H1 (cell line): ENCODE measurements at regions not wholly inside any gene's neighbourhood (a gene's known extent, or its start where the extent isn't known, plus 50 kb on each side); places are given as distances from the start of the nearest gene placed in this dataset.

Source experiments
- CTCF ChIA-PET: fragments of 300-600 bp; sonication (Branson Sonifier 250); formaldehyde crosslinking; loops from one replicate; lab custom pipeline; 2021; ENCODE audit not compliant: partially characterized antibody; lab: Charles Lee
- POLR2A ChIA-PET: fragments of 300-600 bp; sonication (Branson Sonifier 250); formaldehyde crosslinking; loops from one replicate; lab custom pipeline; 2021; ENCODE audit warnings: inconsistent platforms; ENCODE audit not compliant: partially characterized antibody; lab: Charles Lee
- DNase-seq, 2 experiments: peaks; one replicate each; pipeline versions ENCODE4 v3.0.0 to v3.0.0-alpha.2; 2010 to 2022; ENCODE audit warnings: low spot score in 2 of 2, low read depth in 1 of 2, mixed read lengths in 1 of 2
- FAIRE-seq: peaks from 2 replicates; lab custom pipeline; 2011; peaks lifted over from hg19 to GRCh38; lab: Jason Lieb, UNC
- H2AFZ ChIP-seq: 2 replicates; pipeline ENCODE4 v1.8.1; 2012; ENCODE audit warnings: low read length, inconsistent platforms
- H2AK5ac ChIP-seq: 2 replicates; pipeline ENCODE4 v1.6.1; 2013; ENCODE audit warnings: low read depth, low read length
- H2BK120ac ChIP-seq: replicated peaks from 2 replicates; pipeline ENCODE3; 2013; ENCODE audit warnings: low read depth, low read length, inconsistent platforms
- H2BK12ac ChIP-seq: 2 replicates; pipeline ENCODE4 v1.6.1; 2013; ENCODE audit warnings: low read depth, low read length
- H2BK15ac ChIP-seq: 2 replicates; pipeline ENCODE4 v1.6.1; 2013; ENCODE audit warnings: low read length
- H2BK20ac ChIP-seq: 2 replicates; pipeline ENCODE4 v1.6.1; 2013; ENCODE audit warnings: low read length
- H2BK5ac ChIP-seq: 2 replicates; pipeline ENCODE4 v1.6.1; 2013; ENCODE audit warnings: low read depth, low read length
- H3K14ac ChIP-seq: 2 replicates; pipeline ENCODE4 v1.6.1; 2013; ENCODE audit warnings: inconsistent platforms; ENCODE audit not compliant: insufficient read length
- H3K18ac ChIP-seq: 2 replicates; pipeline ENCODE4 v1.6.1; 2013; ENCODE audit warnings: low read length; ENCODE audit errors: extremely low read depth
- H3K23ac ChIP-seq: 2 replicates; pipeline ENCODE4 v1.6.1; 2013; ENCODE audit warnings: inconsistent platforms; ENCODE audit not compliant: insufficient read length
- H3K23me2 ChIP-seq: 2 replicates; pipeline ENCODE4 v1.6.1; 2013; ENCODE audit warnings: low read depth, low read length
- H3K27ac ChIP-seq: 2 replicates; pipeline ENCODE4 v1.6.1; 2011; ENCODE audit warnings: low read depth, low read length, inconsistent platforms
- H3K27me3 ChIP-seq, 4 experiments: replicated peaks in 1 of 4; 1 replicate in 1 of 4; 2 replicates in 3 of 4; pipeline versions ENCODE4 v1.6.1 to v1.8.1; 2011 to 2013; ENCODE audit warnings: low read length in 3 of 4, mild to moderate bottlenecking in 3 of 4, inconsistent platforms in 2 of 4, mixed read lengths in 2 of 4, moderate library complexity in 1 of 4; ENCODE audit not compliant: control insufficient read depth in 3 of 4, insufficient read depth in 3 of 4; ENCODE audit errors: extremely low read depth in 1 of 4
- H3K36me3 ChIP-seq, 4 experiments: 2 replicates each; pipeline versions ENCODE4 v1.6.1 to v1.8.1; 2011 to 2013; ENCODE audit warnings: mild to moderate bottlenecking in 4 of 4, low read length in 3 of 4, moderate library complexity in 2 of 4, control low read depth in 1 of 4, inconsistent platforms in 1 of 4; ENCODE audit not compliant: insufficient read depth in 4 of 4, control insufficient read depth in 2 of 4
- H3K4ac ChIP-seq: replicated peaks from 2 replicates; pipeline ENCODE3; 2013; ENCODE audit warnings: low read length, low read depth, mixed read lengths, inconsistent platforms; ENCODE audit not compliant: insufficient read length
- H3K4me1 ChIP-seq, 4 experiments: replicated peaks in 1 of 4; 1 replicate in 1 of 4; 2 replicates in 3 of 4; pipeline versions ENCODE4 v1.6.1 to v1.8.1; 2011 to 2013; ENCODE audit warnings: low read length in 3 of 4, inconsistent platforms in 2 of 4, mixed read lengths in 1 of 4; ENCODE audit not compliant: insufficient read depth in 4 of 4, control insufficient read depth in 3 of 4
- H3K4me2 ChIP-seq, 2 experiments: 2 replicates each; pipeline versions ENCODE4 v1.6.1 to v1.8.1; 2011 to 2013; ENCODE audit warnings: low read depth in 2 of 2, low read length in 2 of 2, control low read depth in 1 of 2, inconsistent platforms in 1 of 2, mild to moderate bottlenecking in 1 of 2; ENCODE audit not compliant: insufficient read depth in 1 of 2
- H3K4me3 ChIP-seq, 4 experiments: fragments of 200-600, 300-600 bp in 1 of 4; sonication (generic), shearing (Covaris generic), sonication (Bioruptor Twin) in 1 of 4; 2 replicates each; pipeline versions ENCODE4 v1.5.1 to v1.8.1; 2011 to 2016; ENCODE audit warnings: low read length in 4 of 4, low read depth in 3 of 4, control low read depth in 2 of 4, inconsistent platforms in 2 of 4, mild to moderate bottlenecking in 2 of 4, mixed read lengths in 1 of 4, moderate library complexity in 1 of 4; ENCODE audit not compliant: insufficient read depth in 2 of 4; ENCODE audit errors: extremely low read depth in 1 of 4
- H3K56ac ChIP-seq: replicated peaks from 2 replicates; pipeline ENCODE3; 2013; ENCODE audit warnings: low read depth, mild to moderate bottlenecking, mixed read lengths, low read length, inconsistent platforms; ENCODE audit not compliant: insufficient read length
- H3K79me1 ChIP-seq: 2 replicates; pipeline ENCODE4 v1.6.1; 2013; ENCODE audit warnings: low read depth, low read length, control low read depth
- H3K79me2 ChIP-seq, 2 experiments: 2 replicates each; pipeline versions ENCODE4 v1.6.1 to v1.8.1; 2012 to 2013; ENCODE audit warnings: low read length in 2 of 2, mild to moderate bottlenecking in 2 of 2, inconsistent platforms in 1 of 2; ENCODE audit not compliant: insufficient read depth in 2 of 2, control insufficient read depth in 1 of 2
- H3K9ac ChIP-seq, 4 experiments: replicated peaks in 1 of 4; 1 replicate in 1 of 4; 2 replicates in 3 of 4; pipeline versions ENCODE4 v1.6.1 to v1.8.1; 2011 to 2013; ENCODE audit warnings: low read depth in 3 of 4, low read length in 3 of 4, control low read depth in 2 of 4, mild to moderate bottlenecking in 2 of 4, moderate library complexity in 2 of 4, inconsistent platforms in 1 of 4; ENCODE audit errors: extremely low read depth in 1 of 4
- H3K9me3 ChIP-seq, 2 experiments: 2 replicates each; pipeline versions ENCODE4 v1.6.1 to v1.8.1; 2012 to 2013; ENCODE audit warnings: mild to moderate bottlenecking in 2 of 2, moderate library complexity in 2 of 2, control low read depth in 1 of 2, inconsistent platforms in 1 of 2, low read depth in 1 of 2, low read length in 1 of 2, mixed read lengths in 1 of 2; ENCODE audit not compliant: insufficient read depth in 2 of 2
- H4K20me1 ChIP-seq, 2 experiments: replicated peaks in 1 of 2; 2 replicates each; pipeline versions ENCODE3 to v1.8.1; 2011 to 2013; ENCODE audit warnings: inconsistent platforms in 2 of 2, low read length in 2 of 2, mild to moderate bottlenecking in 1 of 2; ENCODE audit not compliant: insufficient read depth in 2 of 2, control insufficient read depth in 1 of 2
- H4K5ac ChIP-seq: 2 replicates; pipeline ENCODE4 v1.6.1; 2013; ENCODE audit warnings: low read length, low read depth, mixed read lengths, inconsistent platforms; ENCODE audit not compliant: insufficient read length
- H4K8ac ChIP-seq: 2 replicates; pipeline ENCODE4 v1.8.0; 2013; ENCODE audit warnings: mild to moderate bottlenecking, moderate library complexity, low read length, inconsistent platforms; ENCODE audit not compliant: insufficient read depth; ENCODE audit errors: extremely low read depth
- H4K91ac ChIP-seq: replicated peaks from 2 replicates; pipeline ENCODE3; 2013; ENCODE audit warnings: low read length, mixed read lengths, inconsistent platforms; ENCODE audit not compliant: insufficient read length
- ASH2L ChIP-seq: fragments of 200-600, 300-600 bp; sonication (generic); IDR thresholded peaks from one replicate; pipeline ENCODE4 v1.7.1; 2017; ENCODE audit warnings: low read length
- BACH1 ChIP-seq: IDR thresholded peaks from 2 replicates; pipeline ENCODE4 v1.6.1; 2012; ENCODE audit warnings: low read length, improper control_type of control experiment
- CBX8 ChIP-seq: fragments of 300-800, 300-1000 bp; sonication (generic); IDR thresholded peaks from 2 replicates; pipeline ENCODE4 v1.7.1; 2016; ENCODE audit warnings: low read depth, low read length, borderline replicate concordance
- CHD1 ChIP-seq: IDR thresholded peaks from 2 replicates; pipeline ENCODE4 v1.6.1; 2012; ENCODE audit warnings: low read depth, low read length, improper control_type of control experiment
- EGR1 ChIP-seq: IDR thresholded peaks from 2 replicates; pipeline ENCODE4 v1.6.1; 2011; ENCODE audit warnings: low read depth, low read length, borderline replicate concordance
- GABPA ChIP-seq: IDR thresholded peaks from 2 replicates; pipeline ENCODE4 v1.6.1; 2011; ENCODE audit warnings: mild to moderate bottlenecking, low read length, moderate library complexity, borderline replicate concordance; ENCODE audit not compliant: insufficient read depth
- RNF2 ChIP-seq: fragments of 200-900, 300-1000 bp; sonication (generic); IDR thresholded peaks from 2 replicates; pipeline ENCODE4 v1.7.1; 2016; ENCODE audit warnings: borderline replicate concordance, low read depth, mild to moderate bottlenecking, antibody characterized with exemption, low read length; ENCODE audit not compliant: poor library complexity, severe bottlenecking; ENCODE audit errors: missing control alignments
- RXRA ChIP-seq: IDR thresholded peaks from 2 replicates; pipeline ENCODE4 v1.6.1; 2011; ENCODE audit warnings: low read depth, mild to moderate bottlenecking, low read length, moderate library complexity; ENCODE audit not compliant: insufficient read depth
- TCF12 ChIP-seq: IDR thresholded peaks from 2 replicates; pipeline ENCODE4 v1.6.1; 2011; ENCODE audit warnings: low read depth, mild to moderate bottlenecking, low read length
- USF2 ChIP-seq: IDR thresholded peaks from 2 replicates; pipeline ENCODE4 v1.6.1; 2011; ENCODE audit warnings: low read length, improper control_type of control experiment
- YY1 ChIP-seq: IDR thresholded peaks from 2 replicates; pipeline ENCODE4 v1.6.1; 2011; ENCODE audit warnings: low read depth, mild to moderate bottlenecking, low read length
- WGBS, 2 experiments: shearing (Covaris generic) in 1 of 2; methylation state at CpG; one replicate each; pipeline versions ENCODE4 v1.1.6 to v1.1.7; 2013 to 2015; ENCODE audit warnings: low lambda C conversion rate in 2 of 2, mixed read lengths in 2 of 2, inconsistent platforms in 1 of 2, low coverage in 1 of 2, missing lambda C conversion rate in 1 of 2; ENCODE audit not compliant: insufficient replicate concordance in 2 of 2, insufficient coverage in 1 of 2, insufficient read length in 1 of 2; ENCODE audit errors: extremely low coverage in 1 of 2, missing lambda C conversion rate in 1 of 2; 5-methylcytosine and 5-hydroxymethylcytosine counted together

GRCh38 chr2:49487139-49487538, 332.8 kb upstream of the FSHR start:
- Histone ChIP-seq H3K23ac (no peak overlapping the region), H2AK5ac (no peak overlapping the region), H3K4ac (no peak overlapping the region), H3K23me2 (no peaks in the 10 kb centered on the region), H4K8ac (no peak overlapping the region), H3K79me2 (no peaks in the 10 kb centered on the region), H2BK120ac (no peak overlapping the region), H3K18ac (no peak overlapping the region), H4K20me1 (peaks cover 0 to 2% of the 10 kb centered on the region in 2 experiments), H3K36me3 (no peaks in the 10 kb centered on the region), H3K9ac (no peak overlapping the region), H2BK20ac (no peak overlapping the region), H3K4me3 (no peak overlapping the region), H3K9me3 (no peaks in the 10 kb centered on the region), H2BK15ac (no peak overlapping the region), H2AFZ (no peak overlapping the region), H2BK12ac (no peak overlapping the region), H3K4me2 (no peak overlapping the region), H4K5ac (no peak overlapping the region), H2BK5ac (no peak overlapping the region), H4K91ac (no peak overlapping the region), H3K27me3 (no peaks in the 10 kb centered on the region), H3K79me1 (no peaks in the 10 kb centered on the region), H3K4me1 (no peaks in the 10 kb centered on the region), H3K27ac (no peak overlapping the region), H3K56ac (no peak overlapping the region), H3K14ac (no peak overlapping the region)
- FAIRE-seq (no peak), DNase-seq (no peak)
- CTCF ChIA-PET = interaction anchor here (2.2 kb wide), 1 partner anchor 541 kb away, joined by 4 read pairs; no protein-coding TSS in a partner anchor
- TF ChIP-seq GABPA (no peak), ASH2L (no peak), RNF2 (no peak), YY1 (no peak), BACH1 (no peak), CHD1 (no peak), CBX8 (no peak), RXRA (no peak), EGR1 (no peak), TCF12 (no peak), USF2 (no peak)
- WGBS, 2 experiments = 96% methylated on average over 1 of the region's 1 CpG; no CpG with 5 or more reads in 1 of the 2 experiments
- POLR2A ChIA-PET = no interaction called here
